IMR-90 (cell line): ENCODE measurements at regions not wholly inside any gene's neighbourhood (a gene's known extent, or its start where the extent isn't known, plus 50 kb on each side); places are given as distances from the start of the nearest gene placed in this dataset.

ENCODE experiments used
- ATAC-seq: fragments of 200-7000 bp; cut with Tn5 transposase; 2 replicates; pipeline ENCODE4 v1.9.1; 2020; ENCODE audit warnings: low read depth, mild to moderate bottlenecking, moderate library complexity
- BruUV-seq: library from RNA; stranded (reverse); fragments of 400-500 nt; replicated peaks from 2 replicates; lab custom pipeline; 2021; lab: Mats Ljungman, UMichigan
- CTCF ChIA-PET: fragments of 300-600 bp; formaldehyde crosslinking; extraction: SDS; loops from one replicate; lab custom pipeline; 2021; ENCODE audit warnings: antibody characterized with exemption; lab: Yijun Ruan, JAX
- POLR2A ChIA-PET: fragments of 300-600 bp; sonication (Branson Sonifier 250); formaldehyde crosslinking; loops from one replicate; lab custom pipeline; 2022; ENCODE audit warnings: antibody characterized with exemption; ENCODE audit not compliant: unreplicated experiment; lab: Charles Lee
- DNase-seq: peaks from one replicate; pipeline ENCODE4 v3.0.0; 2013
- H2AFZ ChIP-seq: replicated peaks from 2 replicates; pipeline ENCODE3; 2013; ENCODE audit warnings: low read length, mild to moderate bottlenecking; ENCODE audit not compliant: poor library complexity
- H2AK5ac ChIP-seq: 2 replicates; pipeline ENCODE4 v1.6.1; 2013; ENCODE audit warnings: low read depth, low read length, inconsistent platforms
- H2AK9ac ChIP-seq: replicated peaks from 2 replicates; pipeline ENCODE3; 2013; ENCODE audit warnings: mild to moderate bottlenecking, low read depth, low read length, moderate library complexity; ENCODE audit not compliant: poor library complexity
- H2BK120ac ChIP-seq: 2 replicates; pipeline ENCODE4 v1.6.1; 2013; ENCODE audit warnings: low read depth, low read length, inconsistent platforms
- H2BK15ac ChIP-seq: 3 replicates; pipeline ENCODE4 v1.6.1; 2013; ENCODE audit warnings: low read depth, low read length, inconsistent platforms
- H2BK20ac ChIP-seq: 2 replicates; pipeline ENCODE4 v1.6.1; 2013; ENCODE audit warnings: low read depth, mild to moderate bottlenecking, inconsistent platforms, low read length, moderate library complexity
- H2BK5ac ChIP-seq: 2 replicates; pipeline ENCODE4 v1.6.1; 2013; ENCODE audit warnings: mild to moderate bottlenecking, low read depth, low read length, inconsistent platforms; ENCODE audit not compliant: poor library complexity, severe bottlenecking
- H3K14ac ChIP-seq: replicated peaks from 2 replicates; pipeline ENCODE4 v1.6.1; 2013; ENCODE audit warnings: low read depth, low read length, inconsistent platforms
- H3K18ac ChIP-seq: 2 replicates; pipeline ENCODE4 v1.6.1; 2013; ENCODE audit warnings: low read depth, low read length, control low read depth
- H3K23ac ChIP-seq: 2 replicates; pipeline ENCODE4 v1.6.1; 2013; ENCODE audit warnings: low read depth, low read length, inconsistent platforms
- H3K27ac ChIP-seq: 2 replicates; pipeline ENCODE4 v1.5.1; 2013; ENCODE audit warnings: mild to moderate bottlenecking, control low read depth, low read length; ENCODE audit not compliant: insufficient read depth
- H3K27me3 ChIP-seq: 2 replicates; pipeline ENCODE4 v1.6.1; 2013; ENCODE audit warnings: low read length; ENCODE audit not compliant: control insufficient read depth, insufficient read depth
- H3K36me3 ChIP-seq: 2 replicates; pipeline ENCODE4 v1.6.1; 2013; ENCODE audit warnings: low read length, mixed read lengths; ENCODE audit not compliant: control insufficient read depth, insufficient read depth
- H3K4ac ChIP-seq: 2 replicates; pipeline ENCODE4 v1.6.1; 2013; ENCODE audit warnings: low read depth, low read length, inconsistent platforms
- H3K4me1 ChIP-seq: 2 replicates; pipeline ENCODE4 v1.6.1; 2013; ENCODE audit warnings: low read length, mixed read lengths; ENCODE audit not compliant: control insufficient read depth, insufficient read depth
- H3K4me2 ChIP-seq: 2 replicates; pipeline ENCODE4 v1.6.1; 2013; ENCODE audit warnings: low read depth, mild to moderate bottlenecking, control low read depth, low read length, moderate library complexity
- H3K4me3 ChIP-seq: 2 replicates; pipeline ENCODE4 v1.5.1; 2013; ENCODE audit warnings: low read depth, mild to moderate bottlenecking, control low read depth, low read length, moderate library complexity; ENCODE audit not compliant: insufficient read depth
- H3K56ac ChIP-seq: 2 replicates; pipeline ENCODE4 v1.6.1; 2013; ENCODE audit warnings: low read length, inconsistent platforms; ENCODE audit not compliant: insufficient read depth; ENCODE audit errors: extremely low read depth
- H3K79me1 ChIP-seq, 2 experiments: 2 replicates each; pipeline ENCODE4 v1.6.1; 2013; ENCODE audit warnings: low read length in 2 of 2, inconsistent platforms in 1 of 2, low read depth in 1 of 2
- H3K9ac ChIP-seq: 2 replicates; pipeline ENCODE4 v1.6.1; 2013; ENCODE audit warnings: low read depth, low read length, control low read depth
- H3K9me1 ChIP-seq: 2 replicates; pipeline ENCODE4 v1.6.1; 2013; ENCODE audit warnings: low read length, inconsistent platforms; ENCODE audit not compliant: insufficient read depth
- H3K9me3 ChIP-seq: 2 replicates; pipeline ENCODE4 v1.6.1; 2013; ENCODE audit warnings: low read length; ENCODE audit not compliant: control insufficient read depth, insufficient read depth
- H4K20me1 ChIP-seq: 2 replicates; pipeline ENCODE4 v1.6.1; 2013; ENCODE audit warnings: low read length, inconsistent platforms; ENCODE audit not compliant: insufficient read depth
- H4K5ac ChIP-seq: 2 replicates; pipeline ENCODE4 v1.6.1; 2013; ENCODE audit warnings: mild to moderate bottlenecking, low read depth, low read length, control low read depth
- H4K8ac ChIP-seq, 2 experiments: 2 replicates each; pipeline ENCODE4 v1.6.1; 2013; ENCODE audit warnings: low read depth in 2 of 2, low read length in 2 of 2, control low read depth in 1 of 2, inconsistent platforms in 1 of 2
- H4K91ac ChIP-seq: 2 replicates; pipeline ENCODE4 v1.6.1; 2013; ENCODE audit warnings: low read depth, low read length, inconsistent platforms; ENCODE audit not compliant: insufficient read depth
- BHLHE40 ChIP-seq: fragments of 150-350 bp; IDR thresholded peaks from 2 replicates; pipeline ENCODE4 v1.6.1; 2016; ENCODE audit warnings: mild to moderate bottlenecking, low read depth, low read length
- CEBPB ChIP-seq: IDR thresholded peaks from 2 replicates; pipeline ENCODE4 v1.6.1; 2012; ENCODE audit warnings: low read depth, low read length, improper control_type of control experiment
- CHD1 ChIP-seq: IDR thresholded peaks from 2 replicates; pipeline ENCODE4 v1.6.1; 2012; ENCODE audit warnings: low read depth, low read length, improper control_type of control experiment
- CTCF ChIP-seq: conservative IDR thresholded peaks from 2 replicates; pipeline ENCODE4 v1.5.1; 2012; ENCODE audit warnings: mild to moderate bottlenecking, low read depth, low read length, improper control_type of control experiment
- FOS ChIP-seq: fragments of 150-350 bp; IDR thresholded peaks from 2 replicates; pipeline ENCODE4 v1.6.1; 2016; ENCODE audit warnings: low read depth, low read length
- MAFK ChIP-seq: IDR thresholded peaks from 2 replicates; pipeline ENCODE4 v1.6.1; 2012; ENCODE audit warnings: low read depth, low read length, improper control_type of control experiment
- MAZ ChIP-seq: IDR thresholded peaks from 2 replicates; pipeline ENCODE4 v1.6.1; 2012; ENCODE audit warnings: low read depth, mild to moderate bottlenecking, low read length, improper control_type of control experiment, moderate library complexity, borderline replicate concordance
- MXI1 ChIP-seq: IDR thresholded peaks from 2 replicates; pipeline ENCODE4 v1.6.1; 2012; ENCODE audit warnings: low read depth, mild to moderate bottlenecking, low read length, moderate library complexity, borderline replicate concordance
- NFE2L2 ChIP-seq: fragments of 150-350 bp; IDR thresholded peaks from 2 replicates; pipeline ENCODE4 v1.6.1; 2016; ENCODE audit warnings: low read depth, mild to moderate bottlenecking, low read length
- POLR2A ChIP-seq: IDR thresholded peaks from 2 replicates; pipeline ENCODE4 v1.6.1; 2012; ENCODE audit warnings: mild to moderate bottlenecking, low read depth, low read length
- RAD21 ChIP-seq: IDR thresholded peaks from 2 replicates; pipeline ENCODE4 v1.6.1; 2012; ENCODE audit warnings: low read length, improper control_type of control experiment
- RCOR1 ChIP-seq: IDR thresholded peaks from 2 replicates; pipeline ENCODE4 v1.6.1; 2012; ENCODE audit warnings: mild to moderate bottlenecking, low read length, improper control_type of control experiment; ENCODE audit not compliant: insufficient replicate concordance
- RFX5 ChIP-seq: IDR thresholded peaks from 2 replicates; pipeline ENCODE4 v1.8.0; 2012; ENCODE audit warnings: low read depth, mild to moderate bottlenecking, low read length, moderate library complexity
- SMC3 ChIP-seq: fragments of 150-350 bp; IDR thresholded peaks from 2 replicates; pipeline ENCODE4 v1.6.1; 2016; ENCODE audit warnings: low read depth, mild to moderate bottlenecking, antibody characterized with exemption, low read length, moderate library complexity
- dilution Hi-C: fragments of 300-500 bp; cut with HindIII; formaldehyde crosslinking; loops from one replicate; pipeline ENCODE4 v1.14.3; 2018; ENCODE audit warnings: low sequenced_read_pairs; ENCODE audit not compliant: unreplicated experiment
- in situ Hi-C: fragments of 300-500 bp; cut with MboI; formaldehyde crosslinking; loops from 3 replicates; pipeline ENCODE4 v1.14.3; 2019; ENCODE audit warnings: low sequenced_read_pairs, inconsistent platforms, mixed read lengths
- intact Hi-C: fragments of 100-400 bp; cut with micrococcal nuclease; formaldehyde crosslinking; loops from 2 replicates; pipeline ENCODE4 v1.10.0; 2022
- TF ChIP-seq, protein P1 (sequence below): fragments of 150-350 bp; IDR thresholded peaks from 2 replicates; pipeline ENCODE4 v1.6.1; 2016; ENCODE audit warnings: low read depth, mild to moderate bottlenecking, low read length, moderate library complexity, borderline replicate concordance
- TF ChIP-seq, protein P2 (sequence below): fragments of 150-350 bp; IDR thresholded peaks from 2 replicates; pipeline ENCODE4 v1.6.1; 2017; ENCODE audit warnings: mild to moderate bottlenecking, antibody characterized with exemption, low read length, low read depth

DNA sequence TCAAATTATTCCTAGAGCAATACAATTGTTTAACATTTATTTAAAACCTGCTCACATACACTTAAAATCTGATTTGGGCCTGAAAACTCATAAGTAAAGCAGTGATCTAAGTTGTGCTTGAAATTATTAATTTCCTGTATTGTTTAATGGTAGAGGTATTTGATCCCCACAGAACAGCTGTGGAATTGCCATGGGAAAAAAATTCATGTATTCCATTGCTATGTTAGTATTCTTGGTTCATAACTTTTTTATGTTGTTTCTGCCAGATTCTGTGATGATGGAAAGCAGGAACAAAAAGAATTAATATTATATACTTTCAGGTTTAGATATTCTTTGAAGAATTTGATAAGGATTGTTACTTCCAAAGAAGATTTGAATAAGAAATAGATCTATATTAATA is 831.5 kb upstream of the NR2F2 start:
- Histone ChIP-seq H3K4ac (no peak overlapping the region), H3K79me1 (no peaks in the 10 kb centered on the region), H2BK120ac (no peak overlapping the region), H4K8ac (no peak overlapping the region), H4K20me1 (no peaks in the 10 kb centered on the region), H3K4me1 (no peaks in the 10 kb centered on the region), H3K4me3 (no peak overlapping the region), H3K56ac (no peak overlapping the region), H2AK5ac (no peak overlapping the region), H2BK15ac (no peak overlapping the region), H3K9me1 (no peaks in the 10 kb centered on the region; the same call in 1 of the 2 replicates), H2BK5ac (no peak overlapping the region), H3K27me3 (no peaks in the 10 kb centered on the region; the same call in 1 of the 2 replicates), H3K18ac (no peak overlapping the region), H3K27ac (no peak overlapping the region), H3K14ac (no peak overlapping the region), H3K9ac (no peak overlapping the region), H2AK9ac (no peak overlapping the region), H2AFZ (no peak overlapping the region), H3K36me3 (no peaks in the 10 kb centered on the region), H3K9me3 (no peaks in the 10 kb centered on the region), H4K5ac (no peak overlapping the region), H4K91ac (no peak overlapping the region), H2BK20ac (no peak overlapping the region), H3K4me2 (no peak overlapping the region), H3K23ac (no peak overlapping the region)
- dilution Hi-C loops, result no loop called here
- ATAC-seq (no peak), DNase-seq (no peak)
- ChIA-PET CTCF (interaction anchor here (0.6 kb wide), 1 partner anchor 141 kb away, joined by 4 read pairs; no protein-coding TSS in a partner anchor), POLR2A (no interaction called here)
- intact Hi-C loops, result no loop called here
- in situ Hi-C loops, result no loop called here
- no peak for TF ChIP-seq MAFK
- TF ChIP-seq, protein P1, sequence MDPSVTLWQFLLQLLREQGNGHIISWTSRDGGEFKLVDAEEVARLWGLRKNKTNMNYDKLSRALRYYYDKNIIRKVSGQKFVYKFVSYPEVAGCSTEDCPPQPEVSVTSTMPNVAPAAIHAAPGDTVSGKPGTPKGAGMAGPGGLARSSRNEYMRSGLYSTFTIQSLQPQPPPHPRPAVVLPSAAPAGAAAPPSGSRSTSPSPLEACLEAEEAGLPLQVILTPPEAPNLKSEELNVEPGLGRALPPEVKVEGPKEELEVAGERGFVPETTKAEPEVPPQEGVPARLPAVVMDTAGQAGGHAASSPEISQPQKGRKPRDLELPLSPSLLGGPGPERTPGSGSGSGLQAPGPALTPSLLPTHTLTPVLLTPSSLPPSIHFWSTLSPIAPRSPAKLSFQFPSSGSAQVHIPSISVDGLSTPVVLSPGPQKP, result no peak
- no peak for TF ChIP-seq RCOR1
- TF ChIP-seq MAZ, result no peak
- TF ChIP-seq MXI1, result no peak
- no peak for TF ChIP-seq POLR2A
- no peak for TF ChIP-seq CTCF
- TF ChIP-seq FOS, result no peak
- TF ChIP-seq, protein P2, sequence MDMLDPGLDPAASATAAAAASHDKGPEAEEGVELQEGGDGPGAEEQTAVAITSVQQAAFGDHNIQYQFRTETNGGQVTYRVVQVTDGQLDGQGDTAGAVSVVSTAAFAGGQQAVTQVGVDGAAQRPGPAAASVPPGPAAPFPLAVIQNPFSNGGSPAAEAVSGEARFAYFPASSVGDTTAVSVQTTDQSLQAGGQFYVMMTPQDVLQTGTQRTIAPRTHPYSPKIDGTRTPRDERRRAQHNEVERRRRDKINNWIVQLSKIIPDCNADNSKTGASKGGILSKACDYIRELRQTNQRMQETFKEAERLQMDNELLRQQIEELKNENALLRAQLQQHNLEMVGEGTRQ, result no peak
- TF ChIP-seq RAD21, result no peak
- TF ChIP-seq NFE2L2, result no peak
- no peak for TF ChIP-seq BHLHE40
- no peak for TF ChIP-seq CHD1
- TF ChIP-seq CEBPB, result no peak
- TF ChIP-seq SMC3, result no peak
- TF ChIP-seq RFX5, result no peak
- BruUV-seq, result no TSS peak
